Hypothalamus (tissue), 51 donors: ENCODE measurements at regions not wholly inside any gene's neighbourhood (a gene's known extent, or its start where the extent isn't known, plus 50 kb on each side); places are given as distances from the start of the nearest gene placed in this dataset.
A peak's percentile ranks its signal among the peaks of the same experiment; 100 is the strongest.
"Not testable (repeated sequence)": the region's sequence is repeated elsewhere in the genome, so short reads cannot be mapped to it uniquely, and the experiment has no call there.

ENCODE experiments used
- DNase-seq, 51 donors: peaks; one replicate each; lab custom pipeline; 2025; lab: John Stamatoyannopoulos, UW

GRCh38 chr10:28188526-28188925 is 114.3 kb downstream of the MPP7 start:
- DNase-seq: no peak

- no peak for DNase-seq
Measured at GRCh38 chr10:28186887-28187578, 115.8 kb downstream of the MPP7 start.

GRCh38 chr10:28186461-28186860 is 116.4 kb downstream of the MPP7 start:
- DNase-seq: no peak

GRCh38 chr10:28184810-28185209 is 118.1 kb downstream of the MPP7 start:
- DNase-seq: no peak

- DNase-seq: no peak
Measured at GRCh38 chr10:28181478-28182096, 121.3 kb downstream of the MPP7 start.

- DNase-seq: no peak
Measured at GRCh38 chr10:28180654-28181053, 122.2 kb downstream of the MPP7 start.

GRCh38 chr10:28179743-28180099 is 123.1 kb downstream of the MPP7 start:
- no peak for DNase-seq

GRCh38 chr10:28179006-28179742 is 123.7 kb downstream of the MPP7 start:
- DNase-seq: peak in 4 of 51 donors; percentile 2 to 59 (median 12)

- no peak for DNase-seq
Measured at GRCh38 chr10:28177944-28178637, 124.8 kb downstream of the MPP7 start.

GRCh38 chr10:28176498-28176897 is 126.4 kb downstream of the MPP7 start:
- DNase-seq: not testable (repeated sequence)

GRCh38 chr10:28172223-28172610 is 130.6 kb downstream of the MPP7 start:
- no peak for DNase-seq

GRCh38 chr10:28171468-28172222 is 131.2 kb downstream of the MPP7 start:
- DNase-seq: no peak

- DNase-seq: no peak
Measured at GRCh38 chr10:28169525-28169924, 133.3 kb downstream of the MPP7 start.

GRCh38 chr10:28160866-28161405 is 141.9 kb downstream of the MPP7 start:
- no peak for DNase-seq

GRCh38 chr10:28157379-28157778 is 145.5 kb downstream of the MPP7 start:
- DNase-seq: no peak

GRCh38 chr10:28155726-28156125 is 147.1 kb downstream of the MPP7 start:
- DNase-seq: no peak

- DNase-seq: no peak
Measured at GRCh38 chr10:28151636-28152035, 151.2 kb downstream of the MPP7 start.

GRCh38 chr10:28149746-28150145 is 150.9 kb upstream of the ODAD2 start:
- no peak for DNase-seq

- no peak for DNase-seq
Measured at GRCh38 chr10:28147706-28148105, 148.8 kb upstream of the ODAD2 start.

- no peak for DNase-seq
Measured at GRCh38 chr10:28139138-28139537, 140.3 kb upstream of the ODAD2 start.
